PFSK-1 (cell line): ENCODE measurements at regions not wholly inside any gene's neighbourhood (a gene's known extent, or its start where the extent isn't known, plus 50 kb on each side); places are given as distances from the start of the nearest gene placed in this dataset.

ENCODE experiments used
- FOXP2 ChIP-seq: optimal IDR thresholded peaks from 2 replicates; pipeline ENCODE3; 2011; ENCODE audit warnings: borderline replicate concordance, control low read depth, inconsistent platforms; ENCODE audit not compliant: insufficient read depth; ENCODE audit errors: extremely low read length, extremely low read depth
- POLR2AphosphoS5 ChIP-seq: IDR thresholded peaks from 2 replicates; pipeline ENCODE4 v1.6.1; 2012; ENCODE audit warnings: low read depth, mild to moderate bottlenecking, control low read depth, low read length, moderate library complexity
- SIN3A ChIP-seq: IDR thresholded peaks from 2 replicates; pipeline ENCODE4 v1.6.1; 2012; ENCODE audit warnings: mild to moderate bottlenecking, low read length, moderate library complexity, borderline replicate concordance; ENCODE audit not compliant: insufficient read depth
- TAF1 ChIP-seq: IDR thresholded peaks from 2 replicates; pipeline ENCODE4 v1.6.1; 2012; ENCODE audit warnings: low read length, control low read depth, borderline replicate concordance; ENCODE audit not compliant: insufficient read depth
- TF ChIP-seq, protein P1 (sequence below), 2 experiments: IDR thresholded peaks; 2 replicates each; pipeline versions ENCODE4 v1.6.1 to v1.8.0; 2011 to 2012; ENCODE audit warnings: low read depth in 2 of 2, low read length in 2 of 2, control low read depth in 1 of 2, inconsistent platforms in 1 of 2, mild to moderate bottlenecking in 1 of 2, moderate library complexity in 1 of 2; ENCODE audit not compliant: insufficient read depth in 1 of 2

GRCh38 chr7:155969192-155969929, 157.1 kb upstream of the SHH start:
- TF ChIP-seq FOXP2 (no peak), TAF1 (no peak), SIN3A (no peak), POLR2AphosphoS5 (no peak)
- TF ChIP-seq, protein P1, sequence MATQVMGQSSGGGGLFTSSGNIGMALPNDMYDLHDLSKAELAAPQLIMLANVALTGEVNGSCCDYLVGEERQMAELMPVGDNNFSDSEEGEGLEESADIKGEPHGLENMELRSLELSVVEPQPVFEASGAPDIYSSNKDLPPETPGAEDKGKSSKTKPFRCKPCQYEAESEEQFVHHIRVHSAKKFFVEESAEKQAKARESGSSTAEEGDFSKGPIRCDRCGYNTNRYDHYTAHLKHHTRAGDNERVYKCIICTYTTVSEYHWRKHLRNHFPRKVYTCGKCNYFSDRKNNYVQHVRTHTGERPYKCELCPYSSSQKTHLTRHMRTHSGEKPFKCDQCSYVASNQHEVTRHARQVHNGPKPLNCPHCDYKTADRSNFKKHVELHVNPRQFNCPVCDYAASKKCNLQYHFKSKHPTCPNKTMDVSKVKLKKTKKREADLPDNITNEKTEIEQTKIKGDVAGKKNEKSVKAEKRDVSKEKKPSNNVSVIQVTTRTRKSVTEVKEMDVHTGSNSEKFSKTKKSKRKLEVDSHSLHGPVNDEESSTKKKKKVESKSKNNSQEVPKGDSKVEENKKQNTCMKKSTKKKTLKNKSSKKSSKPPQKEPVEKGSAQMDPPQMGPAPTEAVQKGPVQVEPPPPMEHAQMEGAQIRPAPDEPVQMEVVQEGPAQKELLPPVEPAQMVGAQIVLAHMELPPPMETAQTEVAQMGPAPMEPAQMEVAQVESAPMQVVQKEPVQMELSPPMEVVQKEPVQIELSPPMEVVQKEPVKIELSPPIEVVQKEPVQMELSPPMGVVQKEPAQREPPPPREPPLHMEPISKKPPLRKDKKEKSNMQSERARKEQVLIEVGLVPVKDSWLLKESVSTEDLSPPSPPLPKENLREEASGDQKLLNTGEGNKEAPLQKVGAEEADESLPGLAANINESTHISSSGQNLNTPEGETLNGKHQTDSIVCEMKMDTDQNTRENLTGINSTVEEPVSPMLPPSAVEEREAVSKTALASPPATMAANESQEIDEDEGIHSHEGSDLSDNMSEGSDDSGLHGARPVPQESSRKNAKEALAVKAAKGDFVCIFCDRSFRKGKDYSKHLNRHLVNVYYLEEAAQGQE (IDR thresholded peaks at IDR 0.05; ENCODE audit: insufficient read depth in 1 of 2, low read depth in 2 of 2, low read length in 2 of 2): no peak

- TF ChIP-seq SIN3A (no peak), TAF1 (no peak), POLR2AphosphoS5 (no peak)
- TF ChIP-seq, protein P1 (IDR thresholded peaks at IDR 0.05; ENCODE audit: insufficient read depth in 1 of 2, low read depth in 2 of 2, low read length in 2 of 2): no peak
These were observed 152.7 kb upstream of the SHH start for GRCh38 chr7:155965010-155965409.

DNA sequence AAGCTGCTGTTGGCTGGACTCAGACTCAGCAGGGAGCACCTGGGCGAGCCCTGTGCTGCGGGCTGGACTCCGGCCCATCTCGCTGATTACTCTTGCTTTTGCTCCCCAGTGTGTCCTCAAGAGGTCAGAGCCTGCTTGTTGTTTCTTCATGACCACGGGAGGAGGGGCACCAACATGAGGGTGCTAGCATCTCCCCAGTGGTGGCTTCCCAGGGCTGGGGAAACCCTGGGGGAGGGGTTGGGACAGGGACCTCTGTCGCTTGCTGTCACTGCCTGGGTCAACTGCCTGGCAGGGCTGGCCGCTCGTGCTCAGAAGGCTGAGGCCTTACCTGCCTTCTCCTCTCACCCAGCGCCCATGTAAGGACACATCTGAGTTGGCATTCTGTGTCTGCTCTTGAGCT, 152.3 kb upstream of the SHH start:
- TF ChIP-seq SIN3A (no peak), FOXP2 (no peak), TAF1 (no peak), POLR2AphosphoS5 (no peak)
- TF ChIP-seq, protein P1 (IDR thresholded peaks at IDR 0.05; ENCODE audit: insufficient read depth in 1 of 2, low read depth in 2 of 2, low read length in 2 of 2): no peak

DNA sequence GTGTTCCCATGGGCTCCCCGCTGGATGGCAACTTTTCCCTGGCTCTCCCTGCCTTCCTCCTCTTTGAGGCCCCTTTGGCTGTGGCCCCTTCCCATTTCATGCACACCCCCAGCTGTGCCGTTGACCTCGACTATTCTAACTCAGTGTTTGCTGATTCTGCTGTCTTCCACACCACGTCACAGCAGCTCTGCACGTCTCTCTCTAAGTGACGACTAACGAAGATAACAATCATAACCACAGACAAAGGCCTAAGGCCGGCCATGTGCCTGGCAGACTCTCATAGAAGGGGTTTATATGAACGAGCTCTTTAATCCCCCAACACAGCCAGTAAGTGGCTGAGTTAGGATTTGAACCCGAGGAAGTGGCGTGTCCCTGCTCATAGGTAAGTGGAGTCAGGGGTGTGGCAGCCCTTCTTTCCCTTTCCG, 151.5 kb upstream of the SHH start:
- TF ChIP-seq SIN3A: no peak

DNA sequence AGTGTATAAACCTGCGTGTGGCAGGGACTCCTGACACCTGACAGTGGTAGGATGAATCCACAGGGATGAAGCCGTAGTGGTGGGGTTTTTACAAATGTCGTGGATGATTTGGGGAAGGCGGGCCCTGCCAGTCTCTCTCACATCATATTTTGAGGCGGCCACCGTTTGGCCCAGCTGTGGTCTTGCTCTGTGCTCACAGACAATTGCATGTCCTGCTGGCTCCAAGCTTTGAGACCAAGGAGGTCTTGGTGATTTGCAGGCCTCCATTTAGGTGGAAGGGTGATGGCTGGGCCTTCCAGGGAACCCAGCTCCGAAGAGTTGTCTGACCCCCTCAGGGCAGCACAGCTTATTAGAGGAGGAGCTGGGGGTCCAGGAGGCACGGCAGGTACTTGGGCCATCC, 151.1 kb upstream of the SHH start:
- TF ChIP-seq, protein P1 (IDR thresholded peaks at IDR 0.05; ENCODE audit: insufficient read depth in 1 of 2, low read depth in 2 of 2, low read length in 2 of 2): no peak
- no peak for TF ChIP-seq FOXP2
- TF ChIP-seq TAF1: no peak
- TF ChIP-seq SIN3A: no peak
- TF ChIP-seq POLR2AphosphoS5: no peak

GRCh38 chr7:155962968-155963300, 150.7 kb upstream of the SHH start:
- TF ChIP-seq, protein P1 (IDR thresholded peaks at IDR 0.05; ENCODE audit: insufficient read depth in 1 of 2, low read depth in 2 of 2, low read length in 2 of 2): no peak
- TF ChIP-seq TAF1: no peak
